ENCODE measurements at regions not wholly inside any gene's neighbourhood (a gene's known extent, or its start where the extent isn't known, plus 50 kb on each side); places are given as distances from the start of the nearest gene placed in this dataset.

DNA sequence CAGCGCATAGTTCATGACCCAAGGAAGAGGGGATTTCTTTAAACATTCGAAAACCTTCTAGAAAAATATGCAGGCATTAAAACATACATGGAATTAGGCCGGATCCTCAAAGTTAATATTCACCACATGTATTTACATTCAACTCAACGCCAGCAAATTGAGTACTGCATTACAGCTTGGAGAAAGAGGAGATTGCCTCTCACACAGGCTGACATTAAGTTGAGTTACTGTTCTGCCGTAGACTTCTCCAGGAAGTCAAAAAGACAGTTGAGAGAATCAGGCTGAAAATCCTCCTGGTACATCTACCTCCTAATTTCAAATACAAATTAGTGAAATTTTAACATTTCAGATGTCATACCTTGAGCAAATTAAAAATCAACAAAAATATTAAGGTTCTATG lies 195.7 kb downstream of the URI1 start:
- no peak overlapping the region for H3K4me2 ChIP-seq (ENCODE audit: low read length)
- H4K20me1 ChIP-seq (ENCODE audit: insufficient read depth): no peaks in the 10 kb centered on the region
- no peaks in the 10 kb centered on the region for H3K79me2 ChIP-seq (ENCODE audit: insufficient read depth, low read length)
- ChIA-PET POLR2A (no interaction called here), CTCF (no interaction called here), RAD21 (ENCODE audit: low non-redundant PET in 1 of 2, low total read pairs in 2 of 2, uncharacterized antibody in 2 of 2, unreplicated experiment in 2 of 2) (no interaction called here)
- peaks cover 12% of the 10 kb centered on the region; the same call in 1 of the 2 replicates for H3K27me3 ChIP-seq (ENCODE audit: insufficient read depth, low read length)
- no peaks in the 10 kb centered on the region for H3K36me3 ChIP-seq (ENCODE audit: control insufficient read depth in 1 of 2, insufficient read depth in 2 of 2, low read length in 2 of 2)
- no TSS peak for BruUV-seq (replicated peaks)
- no peaks in the 10 kb centered on the region for H3K9me2 ChIP-seq (ENCODE audit: insufficient read depth)
- no peaks in the 10 kb centered on the region for H3K4me1 ChIP-seq (ENCODE audit: control insufficient read depth in 1 of 2, insufficient read depth in 2 of 2, low read length in 2 of 2)
- H3K9ac ChIP-seq (ENCODE audit: low read length): no peak overlapping the region
- no peak overlapping the region for H3K4me3 ChIP-seq (replicated peaks in 1 of 2; ENCODE audit: low read depth in 1 of 2, low read length in 2 of 2)
- no peak for DNase-seq (ENCODE audit: low read depth, low spot score)
- no peak for ATAC-seq
- H2AFZ ChIP-seq (ENCODE audit: low read depth, low read length, poor library complexity, severe bottlenecking): no peak overlapping the region
- no peaks in the 10 kb centered on the region for H3K9me3 ChIP-seq (ENCODE audit: control insufficient read depth in 1 of 2, insufficient read depth in 1 of 2, low read depth in 1 of 2, low read length in 2 of 2)
- no peak for TF ChIP-seq ZBTB33 (IDR thresholded peaks at IDR 0.05; ENCODE audit: extremely low read depth, insufficient replicate concordance, low read length)
- TF ChIP-seq POLR2A (IDR thresholded peaks at IDR 0.05; ENCODE audit: borderline replicate concordance, extremely low read depth, insufficient read depth, insufficient read length): no peak
- TF ChIP-seq ZFX (IDR thresholded peaks at IDR 0.05): no peak
- no peak for TF ChIP-seq SP1 (IDR thresholded peaks at IDR 0.05; ENCODE audit: low read depth)
- TF ChIP-seq POLR2AphosphoS5 (IDR thresholded peaks at IDR 0.05; ENCODE audit: low read depth, low read length): no peak
- no peak for TF ChIP-seq ZNF274 (IDR thresholded peaks at IDR 0.05; ENCODE audit: low read depth, low read length)
- no peak for TF ChIP-seq EGR1 (IDR thresholded peaks at IDR 0.05; ENCODE audit: low read depth)
- TF ChIP-seq YY1 (IDR thresholded peaks at IDR 0.05; ENCODE audit: extremely low read depth, insufficient replicate concordance, low read depth, low read length): no peak
- no peak for TF ChIP-seq EZH2 (IDR thresholded peaks at IDR 0.05)
- no peak for TF ChIP-seq CTCF (IDR thresholded peaks at IDR 0.05 in 2 of 3, conservative IDR thresholded peaks at IDR 0.05 in 1 of 3; ENCODE audit: borderline replicate concordance in 1 of 3, insufficient read depth in 1 of 3, low read depth in 2 of 3, low read length in 2 of 3)
- TF ChIP-seq CEBPB (IDR thresholded peaks at IDR 0.05; ENCODE audit: low read depth): no peak
- TF ChIP-seq SRF (IDR thresholded peaks at IDR 0.05; ENCODE audit: low read depth): no peak
- TF ChIP-seq ELF1 (IDR thresholded peaks at IDR 0.05; ENCODE audit: borderline replicate concordance, low read depth): no peak
- no peak for TF ChIP-seq FOSL1 (IDR thresholded peaks at IDR 0.05; ENCODE audit: low read depth)
- no peak for TF ChIP-seq CBX3 (IDR thresholded peaks at IDR 0.05; ENCODE audit: low read depth)
- H3K27ac ChIP-seq (ENCODE audit: low read depth, low read length): no peak overlapping the region
- intact Hi-C loops (cut with micrococcal nuclease): no loop called here
